ENCODE measurements at regions not wholly inside any gene's neighbourhood (a gene's known extent, or its start where the extent isn't known, plus 50 kb on each side); places are given as distances from the start of the nearest gene placed in this dataset.

- TF ChIP-seq CTCF (IDR thresholded peaks at IDR 0.05), result no peak
- ChIA-PET POLR2A (no interaction called here), CTCF (no interaction called here)
- Histone ChIP-seq H3K9me3 (ENCODE audit: control insufficient read depth in 1 of 2, insufficient read depth in 1 of 2, low read length in 2 of 2) (no peaks in the 10 kb centered on the region), H3K27ac (ENCODE audit: low read depth in 1 of 2, low read length in 2 of 2) (no peak overlapping the region), H3K4me3 (ENCODE audit: low read length) (no peak overlapping the region), H3K4me1 (ENCODE audit: insufficient read depth, low read length) (no peaks in the 10 kb centered on the region), H3K36me3 (ENCODE audit: insufficient read depth, low read length) (no peaks in the 10 kb centered on the region), H3K27me3 (ENCODE audit: control insufficient read depth in 1 of 2, insufficient read depth in 2 of 2, low read length in 2 of 2) (no peaks in the 10 kb centered on the region)
- Mint-ChIP-seq H3K27me3 (no peaks in the 10 kb centered on the region), H3K9me3 (no peaks in the 10 kb centered on the region), H3K4me1 (ENCODE audit: low read depth) (no peaks in the 10 kb centered on the region), H3K36me3 (ENCODE audit: low read depth) (no peaks in the 10 kb centered on the region), H3K4me3 (no peak overlapping the region), H3K27ac (no peak overlapping the region)
- ATAC-seq (ENCODE audit: poor library complexity) (no peak), DNase-seq (no peak)
- intact Hi-C loops (cut with DNase I, micrococcal nuclease), result no loop called here
These were observed 235.6 kb downstream of the FAT3 start for GRCh38 chr11:92460213-92460612.

- Mint-ChIP-seq H3K27me3 (no peaks in the 10 kb centered on the region), H3K4me1 (ENCODE audit: low read depth) (no peaks in the 10 kb centered on the region), H3K9me3 (no peaks in the 10 kb centered on the region), H3K36me3 (ENCODE audit: low read depth) (no peaks in the 10 kb centered on the region), H3K27ac (no peak overlapping the region), H3K4me3 (no peak overlapping the region)
- H3K27me3 ChIP-seq (ENCODE audit: control insufficient read depth in 1 of 2, insufficient read depth in 2 of 2, low read length in 2 of 2), result no peaks in the 10 kb centered on the region
- no peaks in the 10 kb centered on the region for H3K9me3 ChIP-seq (ENCODE audit: control insufficient read depth in 1 of 2, insufficient read depth in 1 of 2, low read length in 2 of 2)
- no peak for TF ChIP-seq CTCF (IDR thresholded peaks at IDR 0.05)
- ATAC-seq (ENCODE audit: poor library complexity) (no peak), DNase-seq (no peak)
- H3K36me3 ChIP-seq (ENCODE audit: insufficient read depth, low read length), result no peaks in the 10 kb centered on the region
- ChIA-PET POLR2A (no interaction called here), CTCF (no interaction called here)
- no peak overlapping the region for H3K4me3 ChIP-seq (ENCODE audit: low read length)
- no peak overlapping the region for H3K27ac ChIP-seq (ENCODE audit: low read depth in 1 of 2, low read length in 2 of 2)
- intact Hi-C loops (cut with DNase I, micrococcal nuclease), result no loop called here
- no peaks in the 10 kb centered on the region for H3K4me1 ChIP-seq (ENCODE audit: insufficient read depth, low read length)
These were observed 236.8 kb downstream of the FAT3 start for GRCh38 chr11:92461447-92461846.

- H3K4me3 ChIP-seq (ENCODE audit: low read length), result no peak overlapping the region
- Mint-ChIP-seq H3K4me1 (ENCODE audit: low read depth) (no peaks in the 10 kb centered on the region), H3K36me3 (ENCODE audit: low read depth) (no peaks in the 10 kb centered on the region), H3K27ac (no peak overlapping the region), H3K27me3 (no peaks in the 10 kb centered on the region), H3K4me3 (no peak overlapping the region), H3K9me3 (no peaks in the 10 kb centered on the region)
- DNase-seq, result no peak
- ATAC-seq (ENCODE audit: poor library complexity), result no peak
- TF ChIP-seq CTCF (IDR thresholded peaks at IDR 0.05), result no peak
- H3K36me3 ChIP-seq (ENCODE audit: insufficient read depth, low read length), result no peaks in the 10 kb centered on the region
- no peak overlapping the region for H3K27ac ChIP-seq (ENCODE audit: low read depth in 1 of 2, low read length in 2 of 2)
- H3K4me1 ChIP-seq (ENCODE audit: insufficient read depth, low read length), result no peaks in the 10 kb centered on the region
- no peaks in the 10 kb centered on the region for H3K27me3 ChIP-seq (ENCODE audit: control insufficient read depth in 1 of 2, insufficient read depth in 2 of 2, low read length in 2 of 2)
- intact Hi-C loops (cut with DNase I, micrococcal nuclease), result no loop called here
- POLR2A ChIA-PET, result no interaction called here
- CTCF ChIA-PET, result no interaction called here
- no peaks in the 10 kb centered on the region for H3K9me3 ChIP-seq (ENCODE audit: control insufficient read depth in 1 of 2, insufficient read depth in 1 of 2, low read length in 2 of 2)
These were observed 238.2 kb downstream of the FAT3 start for GRCh38 chr11:92462821-92463220.
